ENCODE measurements at regions not wholly inside any gene's neighbourhood (a gene's known extent, or its start where the extent isn't known, plus 50 kb on each side); places are given as distances from the start of the nearest gene placed in this dataset.

DNA sequence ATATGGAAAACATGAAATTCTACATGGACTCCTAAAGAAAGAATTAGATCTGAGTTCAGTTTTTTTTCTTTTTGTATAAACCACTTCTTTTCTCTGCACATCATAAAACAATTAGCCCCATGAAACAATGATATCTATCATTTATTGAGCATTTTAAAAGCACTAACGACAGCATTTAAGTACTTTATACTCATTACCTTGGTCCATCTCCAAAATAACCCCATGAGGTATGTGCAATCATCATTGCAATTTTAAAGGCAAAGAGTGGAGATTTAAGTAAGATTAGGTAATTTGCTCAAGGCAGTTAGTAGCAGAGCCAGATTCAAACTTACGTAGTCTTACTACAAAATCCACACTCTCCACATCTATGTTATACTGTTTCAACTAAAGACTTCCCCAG is 177.7 kb upstream of the RAG2 start:
- Histone ChIP-seq H3K27me3 (ENCODE audit: control insufficient read depth, insufficient read depth, low read length) (no peaks in the 10 kb centered on the region), H3K36me3 (ENCODE audit: control insufficient read depth, insufficient read depth, low read length) (no peaks in the 10 kb centered on the region), H3K4me3 (ENCODE audit: low read depth, low read length) (no peak overlapping the region)
- CTCF ChIA-PET = no interaction called here
- POLR2A ChIA-PET = no interaction called here
- TF ChIP-seq, protein P1, sequence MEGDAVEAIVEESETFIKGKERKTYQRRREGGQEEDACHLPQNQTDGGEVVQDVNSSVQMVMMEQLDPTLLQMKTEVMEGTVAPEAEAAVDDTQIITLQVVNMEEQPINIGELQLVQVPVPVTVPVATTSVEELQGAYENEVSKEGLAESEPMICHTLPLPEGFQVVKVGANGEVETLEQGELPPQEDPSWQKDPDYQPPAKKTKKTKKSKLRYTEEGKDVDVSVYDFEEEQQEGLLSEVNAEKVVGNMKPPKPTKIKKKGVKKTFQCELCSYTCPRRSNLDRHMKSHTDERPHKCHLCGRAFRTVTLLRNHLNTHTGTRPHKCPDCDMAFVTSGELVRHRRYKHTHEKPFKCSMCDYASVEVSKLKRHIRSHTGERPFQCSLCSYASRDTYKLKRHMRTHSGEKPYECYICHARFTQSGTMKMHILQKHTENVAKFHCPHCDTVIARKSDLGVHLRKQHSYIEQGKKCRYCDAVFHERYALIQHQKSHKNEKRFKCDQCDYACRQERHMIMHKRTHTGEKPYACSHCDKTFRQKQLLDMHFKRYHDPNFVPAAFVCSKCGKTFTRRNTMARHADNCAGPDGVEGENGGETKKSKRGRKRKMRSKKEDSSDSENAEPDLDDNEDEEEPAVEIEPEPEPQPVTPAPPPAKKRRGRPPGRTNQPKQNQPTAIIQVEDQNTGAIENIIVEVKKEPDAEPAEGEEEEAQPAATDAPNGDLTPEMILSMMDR (IDR thresholded peaks at IDR 0.05; ENCODE audit: insufficient read depth, low read depth, low read length) = no peak
- no peak for DNase-seq (ENCODE audit: low read depth)

DNA sequence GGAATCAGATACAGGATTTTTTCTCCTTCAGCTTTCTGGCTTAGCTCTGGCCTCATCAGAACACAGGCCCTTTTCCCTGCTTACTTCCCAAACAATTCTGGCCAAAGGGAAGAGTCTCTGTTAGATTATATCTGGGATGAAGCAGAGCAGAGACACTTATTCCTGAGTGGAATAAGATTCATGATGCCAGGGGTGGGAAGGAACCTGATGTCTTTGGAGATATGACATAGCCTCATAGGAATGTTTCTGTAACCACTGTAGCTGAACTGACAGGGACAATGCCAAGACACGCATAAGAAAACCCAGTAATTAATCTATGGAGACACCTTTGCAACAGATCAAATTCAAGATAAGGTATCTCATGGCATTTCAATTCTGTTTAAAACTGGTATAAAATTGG is 177.1 kb upstream of the RAG2 start:
- ChIA-PET CTCF (interaction anchor here (1.9 kb wide), 1 partner anchor 28 kb away, joined by 8 read pairs; no protein-coding TSS in a partner anchor), POLR2A (no interaction called here)
- H3K36me3 ChIP-seq (ENCODE audit: control insufficient read depth, insufficient read depth, low read length) = no peaks in the 10 kb centered on the region
- no peak for DNase-seq (ENCODE audit: low read depth)
- H3K27me3 ChIP-seq (ENCODE audit: control insufficient read depth, insufficient read depth, low read length) = no peaks in the 10 kb centered on the region
- TF ChIP-seq, protein P1 (IDR thresholded peaks at IDR 0.05; ENCODE audit: insufficient read depth, low read depth, low read length) = no peak
- no peak overlapping the region for H3K4me3 ChIP-seq (ENCODE audit: low read depth, low read length)

DNA sequence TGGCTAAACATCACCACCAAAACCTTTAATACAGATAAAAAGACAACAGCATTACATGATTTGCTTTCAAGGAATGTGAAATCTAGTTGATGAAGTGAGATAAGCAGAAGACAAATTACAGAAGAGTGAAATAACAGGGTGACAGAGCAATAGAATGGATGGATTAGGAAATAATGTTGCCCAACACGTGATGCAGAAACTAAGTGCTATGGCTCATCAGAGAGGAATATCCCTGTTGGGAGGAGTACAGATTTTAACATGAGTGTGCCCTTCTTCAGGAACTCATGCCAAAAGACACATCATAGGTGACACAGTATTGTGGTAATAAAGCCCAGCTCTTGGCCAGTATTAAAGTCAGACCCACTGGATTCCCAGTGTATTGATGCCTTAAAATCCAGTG is 176.6 kb upstream of the RAG2 start:
- ChIA-PET POLR2A (no interaction called here), CTCF (interaction anchor here (1.4 to 1.9 kb wide), 2 partner anchors 16 to 27 kb away, joined by 3 to 8 read pairs; no protein-coding TSS in a partner anchor)
- TF ChIP-seq, protein P1 (IDR thresholded peaks at IDR 0.05; ENCODE audit: insufficient read depth, low read depth, low read length) = no peak
- Histone ChIP-seq H3K36me3 (ENCODE audit: control insufficient read depth, insufficient read depth, low read length) (no peaks in the 10 kb centered on the region), H3K4me3 (ENCODE audit: low read depth, low read length) (no peak overlapping the region), H3K27me3 (ENCODE audit: control insufficient read depth, insufficient read depth, low read length) (no peaks in the 10 kb centered on the region)
- DNase-seq (ENCODE audit: low read depth) = peak; percentile 5

DNA sequence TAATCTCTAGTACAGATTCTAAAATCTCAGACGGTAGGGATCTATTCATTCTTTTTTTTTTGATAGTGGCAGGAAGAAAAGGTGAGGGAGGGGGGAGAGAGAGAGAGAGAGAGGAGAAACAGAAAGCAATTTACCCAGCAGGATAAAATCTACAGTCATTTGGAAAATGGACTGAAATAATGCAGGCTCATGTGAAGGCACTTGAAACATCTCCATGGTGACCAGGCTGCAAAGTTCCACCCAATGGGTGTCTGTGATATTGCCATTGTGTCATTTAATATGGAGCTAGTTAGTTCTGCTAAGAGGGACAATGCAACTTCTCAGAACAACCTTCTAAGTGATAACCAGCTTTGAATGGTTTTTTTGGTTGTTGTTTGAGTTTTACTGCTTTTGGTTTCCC is 165.2 kb upstream of the RAG2 start:
- DNase-seq (ENCODE audit: low read depth) = no peak
- Histone ChIP-seq H3K36me3 (ENCODE audit: control insufficient read depth, insufficient read depth, low read length) (no peaks in the 10 kb centered on the region), H3K27me3 (ENCODE audit: control insufficient read depth, insufficient read depth, low read length) (no peaks in the 10 kb centered on the region), H3K4me3 (ENCODE audit: low read depth, low read length) (no peak overlapping the region)
- TF ChIP-seq, protein P1 (IDR thresholded peaks at IDR 0.05; ENCODE audit: insufficient read depth, low read depth, low read length) = no peak
- POLR2A ChIA-PET = no interaction called here
- CTCF ChIA-PET = no interaction called here

DNA sequence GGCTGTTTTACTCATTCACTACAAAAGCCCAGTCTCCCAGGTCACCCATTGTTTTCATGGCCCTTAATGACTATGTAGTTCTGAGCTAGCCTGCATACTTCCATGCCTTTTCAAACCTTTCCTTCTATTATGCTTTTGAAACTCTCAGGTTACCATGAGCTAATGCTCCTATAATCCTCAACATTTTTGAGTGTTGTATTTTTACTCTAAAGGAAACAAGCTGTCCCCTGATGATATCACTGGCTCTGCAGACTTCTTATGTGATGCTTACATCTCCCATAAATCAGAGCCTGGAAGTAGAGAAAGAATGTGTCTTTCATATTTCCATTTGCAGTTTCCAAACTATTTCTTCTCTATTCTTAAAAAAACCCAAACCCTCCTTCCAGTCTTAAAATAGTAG is 159.0 kb upstream of the RAG2 start:
- TF ChIP-seq, protein P1 (IDR thresholded peaks at IDR 0.05; ENCODE audit: insufficient read depth, low read depth, low read length) = no peak
- no peak overlapping the region for H3K4me3 ChIP-seq (ENCODE audit: low read depth, low read length)
- H3K36me3 ChIP-seq (ENCODE audit: control insufficient read depth, insufficient read depth, low read length) = no peaks in the 10 kb centered on the region
- H3K27me3 ChIP-seq (ENCODE audit: control insufficient read depth, insufficient read depth, low read length) = no peaks in the 10 kb centered on the region
- DNase-seq (ENCODE audit: low read depth) = no peak
- CTCF ChIA-PET = interaction anchor here (1.4 to 2.6 kb wide), 2 partner anchors 10 to 18 kb away, joined by 4 to 15 read pairs; no protein-coding TSS in a partner anchor
- POLR2A ChIA-PET = no interaction called here
